ENCODE measurements at regions not wholly inside any gene's neighbourhood (a gene's known extent, or its start where the extent isn't known, plus 50 kb on each side); places are given as distances from the start of the nearest gene placed in this dataset.

GRCh38 chr20:50312002-50312681 lies 121.5 kb downstream of the CEBPB start:
- Histone ChIP-seq H3K79me2 (ENCODE audit: control insufficient read depth, insufficient read depth, low read length) (no peaks in the 10 kb centered on the region), H3K27ac (ENCODE audit: control insufficient read depth, insufficient read depth, low read length) (no peak overlapping the region), H4K20me1 (ENCODE audit: control insufficient read depth, extremely low read depth, insufficient read depth, low read length) (no peaks in the 10 kb centered on the region), H3K4me3 (ENCODE audit: control insufficient read depth in 2 of 3, extremely low read depth in 1 of 3, insufficient read depth in 2 of 3, low read depth in 1 of 3, low read length in 3 of 3) (no peak overlapping the region), H3K9me3 (ENCODE audit: control insufficient read depth, low read depth, low read length) (no peaks in the 10 kb centered on the region), H3K9ac (ENCODE audit: control insufficient read depth, extremely low read depth, insufficient read depth, low read length) (no peak overlapping the region), H3K27me3 (ENCODE audit: control insufficient read depth, extremely low read depth, insufficient read depth, low read length) (no peaks in the 10 kb centered on the region), H3K36me3 (ENCODE audit: control insufficient read depth in 2 of 2, extremely low read depth in 1 of 2, insufficient read depth in 2 of 2, low read length in 2 of 2) (no peaks in the 10 kb centered on the region), H3K9me1 (ENCODE audit: control insufficient read depth, extremely low read depth, insufficient read depth, low read length) (no peaks in the 10 kb centered on the region), H3K4me1 (ENCODE audit: control insufficient read depth, extremely low read depth, insufficient read depth, low read length) (peaks cover 22% of the 10 kb centered on the region), H3K4me2 (ENCODE audit: control insufficient read depth, extremely low read depth, insufficient read depth, low read depth, low read length) (no peak overlapping the region), H2AFZ (ENCODE audit: control insufficient read depth, low read length) (peak overlapping the region; percentile 4)
- no peak for FAIRE-seq
- TF ChIP-seq EZH2 (IDR thresholded peaks at IDR 0.05; ENCODE audit: low read length) (no peak), CTCF (optimal IDR thresholded peaks at IDR 0.05 in 1 of 3, IDR thresholded peaks at IDR 0.05 in 1 of 3, conservative IDR thresholded peaks at IDR 0.05 in 1 of 3; ENCODE audit: extremely low read depth in 1 of 3, insufficient read depth in 2 of 3, low read length in 3 of 3) (no peak)
- no peak for DNase-seq (ENCODE audit: low read depth, low spot score)
- dilution Hi-C loops (cut with MboI; ENCODE audit: extremely low pct_ligation_motif_present, low sequenced_read_pairs) = no loop called here

- DNase-seq (ENCODE audit: low read depth, low spot score) (no peak), FAIRE-seq (no peak)
- TF ChIP-seq CTCF (optimal IDR thresholded peaks at IDR 0.05 in 1 of 3, IDR thresholded peaks at IDR 0.05 in 1 of 3, conservative IDR thresholded peaks at IDR 0.05 in 1 of 3; ENCODE audit: extremely low read depth in 1 of 3, insufficient read depth in 2 of 3, low read length in 3 of 3) (no peak), EZH2 (IDR thresholded peaks at IDR 0.05; ENCODE audit: low read length) (no peak)
- H3K9me1 ChIP-seq (ENCODE audit: control insufficient read depth, extremely low read depth, insufficient read depth, low read length) = no peaks in the 10 kb centered on the region
- H3K9ac ChIP-seq (ENCODE audit: control insufficient read depth, extremely low read depth, insufficient read depth, low read length) = no peak overlapping the region
- H3K4me1 ChIP-seq (ENCODE audit: control insufficient read depth, extremely low read depth, insufficient read depth, low read length) = peaks cover 28% of the 10 kb centered on the region
- H3K79me2 ChIP-seq (ENCODE audit: control insufficient read depth, insufficient read depth, low read length) = no peaks in the 10 kb centered on the region
- no peaks in the 10 kb centered on the region for H4K20me1 ChIP-seq (ENCODE audit: control insufficient read depth, extremely low read depth, insufficient read depth, low read length)
- no peak overlapping the region for H3K4me3 ChIP-seq (ENCODE audit: control insufficient read depth in 2 of 3, extremely low read depth in 1 of 3, insufficient read depth in 2 of 3, low read depth in 1 of 3, low read length in 3 of 3)
- peak overlapping the region; percentile 29 for H3K4me2 ChIP-seq (ENCODE audit: control insufficient read depth, extremely low read depth, insufficient read depth, low read depth, low read length)
- H3K27me3 ChIP-seq (ENCODE audit: control insufficient read depth, extremely low read depth, insufficient read depth, low read length) = no peaks in the 10 kb centered on the region
- H3K9me3 ChIP-seq (ENCODE audit: control insufficient read depth, low read depth, low read length) = no peaks in the 10 kb centered on the region
- dilution Hi-C loops (cut with MboI; ENCODE audit: extremely low pct_ligation_motif_present, low sequenced_read_pairs) = no loop called here
- peak overlapping the region; percentile 18 for H2AFZ ChIP-seq (ENCODE audit: control insufficient read depth, low read length)
- no peaks in the 10 kb centered on the region for H3K36me3 ChIP-seq (ENCODE audit: control insufficient read depth in 2 of 2, extremely low read depth in 1 of 2, insufficient read depth in 2 of 2, low read length in 2 of 2)
- no peak overlapping the region for H3K27ac ChIP-seq (ENCODE audit: control insufficient read depth, insufficient read depth, low read length)
These were observed 122.3 kb downstream of the CEBPB start for GRCh38 chr20:50312682-50313521.

Measured in keratinocyte (primary cell).